DND-41 (cell line): ENCODE measurements at regions not wholly inside any gene's neighbourhood (a gene's known extent, or its start where the extent isn't known, plus 50 kb on each side); places are given as distances from the start of the nearest gene placed in this dataset.
"Not testable (repeated sequence)": the region's sequence is repeated elsewhere in the genome, so short reads cannot be mapped to it uniquely, and the experiment has no call there.

Source experiments
- ATAC-seq: fragments of 200-7000 bp; cut with Tn5 transposase; 3 replicates; pipeline ENCODE4 v1.9.1; 2021; ENCODE audit warnings: low read depth; ENCODE audit not compliant: insufficient read depth
- DNase-seq: peaks from one replicate; pipeline ENCODE4 v3.0.0-alpha.2; 2020
- H2AFZ ChIP-seq: 2 replicates; pipeline ENCODE4 v1.6.0; 2012; ENCODE audit warnings: low read depth, low read length
- H3K27ac ChIP-seq: 2 replicates; pipeline ENCODE4 v1.5.1; 2012; ENCODE audit warnings: low read length, inconsistent platforms
- H3K27me3 ChIP-seq: fragments of 200-600 bp; sonication (generic); 2 replicates; pipeline ENCODE4 v1.6.0; 2012; ENCODE audit warnings: low read length, mild to moderate bottlenecking, inconsistent platforms; ENCODE audit not compliant: insufficient read depth, poor library complexity
- H3K36me3 ChIP-seq: 2 replicates; pipeline ENCODE4 v1.5.1; 2012; ENCODE audit warnings: low read length, inconsistent platforms; ENCODE audit not compliant: insufficient read depth
- H3K4me1 ChIP-seq: 2 replicates; pipeline ENCODE4 v1.5.1; 2012; ENCODE audit warnings: mild to moderate bottlenecking, low read length; ENCODE audit not compliant: insufficient read depth
- H3K4me2 ChIP-seq: 2 replicates; pipeline ENCODE4 v1.6.0; 2012; ENCODE audit warnings: mild to moderate bottlenecking, moderate library complexity, low read length, inconsistent platforms; ENCODE audit not compliant: insufficient read depth
- H3K4me3 ChIP-seq, 2 experiments: fragments of 200-600 bp in 1 of 2; shearing (Covaris generic) in 1 of 2; 2 replicates each; pipeline ENCODE4 v1.5.1; 2012 to 2016; ENCODE audit warnings: inconsistent platforms in 2 of 2, low read length in 2 of 2, mild to moderate bottlenecking in 2 of 2, low read depth in 1 of 2, moderate library complexity in 1 of 2
- H3K79me2 ChIP-seq: 2 replicates; pipeline ENCODE4 v1.6.0; 2012; ENCODE audit warnings: low read length, inconsistent platforms; ENCODE audit not compliant: insufficient read depth
- H3K9ac ChIP-seq: 2 replicates; pipeline ENCODE4 v1.6.0; 2012; ENCODE audit warnings: low read depth, mild to moderate bottlenecking, inconsistent platforms, low read length, moderate library complexity
- H3K9me3 ChIP-seq: 2 replicates; pipeline ENCODE4 v1.5.1; 2012; ENCODE audit warnings: low read length, moderate library complexity, mild to moderate bottlenecking, inconsistent platforms; ENCODE audit not compliant: insufficient read depth, severe bottlenecking
- H4K20me1 ChIP-seq: 2 replicates; pipeline ENCODE4 v1.6.0; 2012; ENCODE audit warnings: low read length; ENCODE audit not compliant: insufficient read depth
- CTCF ChIP-seq: IDR thresholded peaks from 2 replicates; pipeline ENCODE4 v1.5.1; 2012; ENCODE audit warnings: borderline replicate concordance, low read length, moderate library complexity, mild to moderate bottlenecking; ENCODE audit not compliant: poor library complexity, severe bottlenecking; ENCODE audit errors: extremely low read depth
- EZH2 ChIP-seq: IDR thresholded peaks from 3 replicates; pipeline ENCODE4 v1.6.1; 2012; ENCODE audit warnings: borderline replicate concordance, low read depth, mild to moderate bottlenecking, moderate library complexity, low read length, inconsistent platforms; ENCODE audit not compliant: severe bottlenecking

- no peak; the same call in 2 of the 3 replicates for ATAC-seq
- no peak overlapping the region for H3K4me2 ChIP-seq
These were observed 98.1 kb downstream of the HNRNPD start for GRCh38 chr4:82275431-82276331.

DNA sequence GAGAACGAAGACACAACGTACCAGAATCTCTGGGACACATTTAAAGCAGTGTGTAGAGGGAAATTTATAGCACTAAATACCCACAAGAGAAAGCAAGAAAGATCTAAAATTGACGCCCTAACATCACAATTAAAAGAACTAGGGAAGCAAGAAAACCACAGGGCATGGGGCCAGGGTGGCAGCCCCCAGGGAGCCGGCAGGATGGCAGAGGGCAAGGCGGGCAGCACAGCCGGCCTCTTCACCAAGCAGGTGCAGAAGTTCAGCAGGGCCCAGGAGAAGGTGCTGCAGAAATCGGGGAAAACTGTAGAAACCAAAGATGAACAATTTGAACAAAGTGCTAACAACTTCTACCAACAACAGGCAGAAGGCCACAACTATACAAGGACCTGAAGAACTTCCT lies 99.1 kb downstream of the HNRNPD start:
- H3K9me3 ChIP-seq, H3K36me3 ChIP-seq, H3K4me1 ChIP-seq, H3K27ac ChIP-seq, H3K27me3 ChIP-seq, DNase-seq, H3K79me2 ChIP-seq, H4K20me1 ChIP-seq, H3K9ac ChIP-seq, H3K4me3 ChIP-seq, H3K4me2 ChIP-seq, H2AFZ ChIP-seq: not testable (repeated sequence)
- ATAC-seq = peak; percentile 49; the same call in 1 of the 3 replicates

More at GRCh38 chr4:82275431-82276331, 98.1 kb downstream of the HNRNPD start:
- DNase-seq = no peak
- Histone ChIP-seq H3K4me3 (no peak overlapping the region), H3K27me3 (peaks cover 3% of the 10 kb centered on the region), H3K79me2 (no peaks in the 10 kb centered on the region), H3K9me3 (no peaks in the 10 kb centered on the region), H3K36me3 (no peaks in the 10 kb centered on the region), H4K20me1 (no peaks in the 10 kb centered on the region), H2AFZ (no peak overlapping the region), H3K27ac (no peak overlapping the region), H3K9ac (no peak overlapping the region), H3K4me1 (no peaks in the 10 kb centered on the region)
- TF ChIP-seq CTCF = peak; percentile 20
- TF ChIP-seq EZH2 = no peak

GRCh38 chr4:82272523-82272922 lies 101.3 kb downstream of the HNRNPD start:
- not testable (repeated sequence) for DNase-seq, H3K4me3 ChIP-seq, H4K20me1 ChIP-seq, H2AFZ ChIP-seq, ATAC-seq, H3K4me2 ChIP-seq, H3K27me3 ChIP-seq, H3K27ac ChIP-seq, H3K36me3 ChIP-seq, H3K79me2 ChIP-seq, H3K9ac ChIP-seq, H3K9me3 ChIP-seq
- H3K4me1 ChIP-seq = peaks cover 11% of the 10 kb centered on the region

DNA sequence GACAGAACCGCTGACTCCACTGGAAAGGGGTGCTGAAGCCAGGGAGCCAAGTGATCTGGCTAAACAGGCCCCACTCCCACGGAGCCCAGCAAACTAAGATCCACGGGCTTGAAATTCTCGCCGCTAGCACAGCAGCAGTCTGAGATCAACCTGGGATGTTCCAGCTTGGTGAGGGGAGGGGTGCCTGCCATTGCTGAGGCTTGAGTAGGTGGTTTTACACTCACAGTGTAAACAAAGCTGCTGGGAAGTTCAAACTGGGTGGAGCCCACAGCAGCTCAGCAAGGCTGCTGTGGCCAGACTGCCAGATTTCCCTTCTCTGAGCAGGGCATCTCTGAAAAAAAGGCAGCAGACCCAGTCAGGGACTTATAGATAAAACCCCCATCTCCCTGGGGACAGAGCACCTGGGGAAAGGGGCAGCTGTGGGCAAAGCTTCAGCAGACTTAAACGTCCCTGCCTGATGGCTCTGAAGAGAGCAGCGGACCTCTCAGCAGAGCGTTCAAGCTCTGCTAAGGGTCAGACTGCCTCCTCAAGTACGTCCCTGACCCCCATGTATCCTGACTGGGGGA lies 101.8 kb downstream of the HNRNPD start:
- H3K4me2 ChIP-seq, H3K4me3 ChIP-seq, H3K9me3 ChIP-seq, H3K9ac ChIP-seq, ATAC-seq, H3K79me2 ChIP-seq, H4K20me1 ChIP-seq, H3K36me3 ChIP-seq, H2AFZ ChIP-seq, H3K27me3 ChIP-seq, H3K27ac ChIP-seq, DNase-seq: not testable (repeated sequence)
- H3K4me1 ChIP-seq = peaks cover 13% of the 10 kb centered on the region

DNA sequence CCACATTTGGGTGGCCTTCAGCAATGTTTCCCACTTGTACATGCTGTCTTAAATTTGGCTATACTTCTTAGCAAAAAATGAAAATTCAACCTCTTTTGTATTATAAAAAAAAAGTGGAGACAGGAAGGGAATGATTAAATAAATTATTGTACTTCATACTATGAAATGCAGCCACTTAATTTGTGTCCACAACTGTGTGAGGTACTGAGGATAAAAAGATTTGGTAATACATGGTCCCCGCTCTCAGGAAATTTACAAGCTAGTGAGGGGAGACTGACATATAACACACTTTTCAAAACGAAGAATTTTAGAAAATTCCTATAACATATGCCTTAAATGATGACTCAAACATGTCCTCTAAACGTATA lies 105.0 kb downstream of the HNRNPD start:
- Histone ChIP-seq H3K4me1 (peaks cover 13% of the 10 kb centered on the region), H3K27ac (no peak overlapping the region), H3K4me2 (no peak overlapping the region), H3K27me3 (no peaks in the 10 kb centered on the region), H3K9ac (no peak overlapping the region), H3K79me2 (no peaks in the 10 kb centered on the region), H3K9me3 (no peaks in the 10 kb centered on the region), H4K20me1 (no peaks in the 10 kb centered on the region), H3K36me3 (no peaks in the 10 kb centered on the region), H3K4me3 (no peak overlapping the region), H2AFZ (no peak overlapping the region)
- DNase-seq (no peak), ATAC-seq (no peak)
- TF ChIP-seq EZH2 (no peak), CTCF (no peak)
